ENCODE measurements at regions not wholly inside any gene's neighbourhood (a gene's known extent, or its start where the extent isn't known, plus 50 kb on each side); places are given as distances from the start of the nearest gene placed in this dataset.

DNA sequence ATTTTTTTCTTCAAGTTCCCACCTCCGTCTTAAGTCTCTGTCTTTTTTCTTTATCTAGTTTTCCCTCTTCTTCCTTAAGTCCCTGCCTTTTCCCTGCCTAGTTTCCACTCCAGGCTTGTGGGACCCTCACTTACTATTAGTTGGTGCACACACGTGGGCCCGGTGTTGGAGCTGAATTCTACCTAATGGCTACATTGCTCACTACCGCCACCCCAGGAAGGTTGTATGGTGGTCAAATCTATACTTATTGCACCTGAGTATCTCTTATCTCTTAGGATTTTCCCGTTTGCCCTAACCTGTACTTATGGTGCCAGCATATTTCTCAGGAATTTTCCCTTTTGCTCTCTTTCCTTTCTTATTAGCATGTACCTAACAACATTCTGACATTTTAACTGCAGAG, 692.8 kb downstream of the EPM2A start:
- no peak for DNase-seq

DNA sequence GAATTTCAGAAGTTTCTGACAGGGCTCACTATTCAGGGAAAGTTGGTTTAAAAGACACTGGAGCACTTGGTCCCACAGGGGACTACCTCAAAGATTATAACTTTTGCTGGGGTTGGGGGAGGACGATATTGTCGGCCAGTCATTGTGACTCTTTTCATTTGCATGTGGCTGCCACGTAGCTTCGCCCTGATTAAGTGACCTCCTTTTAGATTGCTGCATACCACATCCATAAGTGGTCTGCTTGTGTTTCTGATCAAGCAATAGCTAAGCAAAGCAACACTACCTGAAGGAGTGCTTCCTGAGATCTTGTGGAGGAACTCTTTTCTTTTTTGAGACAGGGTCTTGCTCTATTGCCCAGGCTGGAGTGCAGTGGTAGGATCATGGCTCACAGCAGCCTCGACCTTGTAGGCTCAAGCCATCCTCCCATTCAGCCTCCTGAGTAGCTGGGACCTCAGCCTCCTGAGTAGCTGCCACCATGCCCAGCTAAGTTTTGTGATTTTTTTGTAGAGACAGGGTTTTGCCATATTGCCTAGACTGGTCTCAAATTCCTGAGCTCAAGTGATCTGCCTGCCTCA, 691.3 kb downstream of the EPM2A start:
- DNase-seq = no peak

DNA sequence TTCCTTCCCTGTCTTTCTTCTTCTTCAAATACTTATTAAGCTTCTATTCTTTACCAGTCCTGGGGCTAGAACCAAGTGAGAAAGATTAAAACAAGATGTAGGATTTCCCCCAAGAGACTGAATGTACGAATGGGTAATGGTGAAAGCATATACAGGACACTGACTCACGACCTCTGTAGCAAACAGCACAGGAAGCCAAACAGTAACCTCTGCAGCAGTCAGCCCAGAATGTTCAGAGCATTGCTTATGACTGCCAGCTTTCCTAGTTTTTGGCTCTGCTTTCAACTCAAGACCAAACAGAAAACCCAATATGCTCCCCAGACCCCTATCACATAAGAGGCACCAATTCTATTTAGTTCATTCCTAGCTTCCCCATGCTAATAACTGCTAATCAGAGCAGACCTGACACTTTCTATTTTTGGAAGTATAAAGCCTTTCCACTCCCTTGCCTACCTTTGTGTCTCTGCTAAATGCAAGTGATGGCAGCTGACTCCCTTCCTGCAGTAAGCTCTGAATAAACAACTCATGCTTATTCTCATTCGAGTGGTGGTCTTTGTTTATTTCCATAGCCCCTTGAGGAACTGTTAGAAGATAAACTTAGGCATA, 690.6 kb downstream of the EPM2A start:
- no peak for DNase-seq

DNA sequence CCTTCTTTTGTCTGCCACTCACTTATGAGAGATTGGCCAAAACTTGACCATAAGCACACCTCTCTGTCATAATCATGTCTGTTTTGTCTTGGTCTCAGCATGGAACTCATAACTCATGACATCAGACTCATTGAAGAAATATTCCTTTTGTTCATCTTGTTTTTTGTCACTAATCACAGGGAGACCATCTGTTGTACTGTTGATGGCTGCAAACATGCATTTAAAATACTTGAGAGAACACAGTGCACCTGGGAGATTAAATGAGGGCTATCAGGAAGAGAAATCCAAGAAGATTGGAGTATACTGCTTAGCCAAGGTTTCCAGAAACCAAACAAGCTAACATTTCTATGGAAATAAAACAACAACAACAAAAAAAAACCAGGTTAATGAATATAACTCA, 689.7 kb downstream of the EPM2A start:
- DNase-seq = no peak

DNA sequence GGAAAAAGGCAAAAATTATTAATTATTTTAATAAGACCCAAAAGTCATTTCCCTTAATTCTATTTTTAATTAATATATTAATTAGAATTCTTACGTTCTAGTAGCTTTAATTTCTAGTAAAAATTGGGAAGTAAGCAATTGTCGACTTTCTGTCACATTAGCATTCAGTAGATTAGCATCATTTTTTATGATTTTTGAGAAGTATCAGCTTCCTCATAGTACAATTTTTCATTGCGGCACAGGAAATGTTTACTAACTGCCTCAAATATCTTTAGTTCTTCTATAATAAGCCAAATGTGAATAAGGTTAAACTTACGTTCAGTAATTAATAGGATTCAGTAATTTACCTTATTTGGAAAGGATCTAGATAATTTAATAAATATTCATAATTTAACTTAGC, 687.4 kb downstream of the EPM2A start:
- no peak for DNase-seq

DNA sequence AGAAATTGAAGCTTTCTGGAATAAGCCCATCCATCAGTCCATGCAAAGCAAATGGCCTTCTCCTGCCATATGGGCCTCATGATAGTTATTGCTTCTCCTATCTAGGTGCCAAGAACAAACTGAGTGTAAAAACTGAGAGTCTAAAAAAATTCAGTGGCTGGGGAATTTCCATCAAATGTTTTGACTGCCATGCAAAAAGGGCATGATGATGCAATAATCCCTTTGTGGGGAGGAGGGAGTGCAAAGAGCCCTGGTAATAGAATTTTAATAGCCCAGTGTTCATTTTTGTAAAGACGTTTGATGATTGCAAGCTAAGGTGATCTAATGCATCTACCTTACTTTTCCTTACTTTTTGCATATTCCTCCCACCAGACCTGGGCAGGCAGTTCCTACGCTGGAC, 683.7 kb downstream of the EPM2A start:
- DNase-seq = no peak

DNA sequence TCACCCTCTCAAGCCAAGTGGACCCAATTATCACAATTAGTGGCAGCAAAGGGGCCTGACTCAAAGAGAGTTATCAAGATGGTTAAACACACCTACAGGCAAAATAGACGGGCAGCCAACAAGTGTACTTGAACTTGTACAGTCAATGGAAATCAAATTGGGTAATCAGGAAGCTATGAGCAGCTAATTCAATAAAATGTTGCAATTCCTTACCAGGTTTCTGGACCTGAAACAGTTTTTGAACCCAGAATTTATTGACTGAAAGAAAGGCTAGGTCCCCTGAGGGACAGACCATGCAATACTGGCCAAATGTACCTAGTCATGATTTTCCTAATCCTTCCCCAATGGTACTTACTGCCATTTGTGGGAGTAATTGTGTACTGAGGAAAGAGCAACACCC, 679.8 kb downstream of the EPM2A start:
- DNase-seq = no peak

DNA sequence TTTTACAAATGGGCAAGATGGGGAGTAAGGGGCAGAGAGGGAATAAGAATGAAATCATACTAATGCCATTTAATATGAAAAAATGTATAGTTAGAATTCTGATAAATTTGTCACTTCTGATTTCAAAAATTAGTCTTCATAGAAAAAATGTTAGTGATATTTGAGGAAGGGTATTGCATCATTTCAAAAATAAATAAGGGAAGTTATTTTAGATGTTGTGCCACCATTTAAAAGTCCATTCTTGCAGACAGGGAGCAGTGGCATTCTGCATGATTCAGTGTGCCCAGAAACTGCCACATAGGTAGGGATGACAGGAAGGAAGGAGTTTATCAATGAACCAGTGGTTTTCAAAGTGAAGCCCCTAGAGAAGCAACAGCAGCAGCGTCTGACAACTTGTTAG, 674.6 kb downstream of the EPM2A start:
- no peak for DNase-seq

DNA sequence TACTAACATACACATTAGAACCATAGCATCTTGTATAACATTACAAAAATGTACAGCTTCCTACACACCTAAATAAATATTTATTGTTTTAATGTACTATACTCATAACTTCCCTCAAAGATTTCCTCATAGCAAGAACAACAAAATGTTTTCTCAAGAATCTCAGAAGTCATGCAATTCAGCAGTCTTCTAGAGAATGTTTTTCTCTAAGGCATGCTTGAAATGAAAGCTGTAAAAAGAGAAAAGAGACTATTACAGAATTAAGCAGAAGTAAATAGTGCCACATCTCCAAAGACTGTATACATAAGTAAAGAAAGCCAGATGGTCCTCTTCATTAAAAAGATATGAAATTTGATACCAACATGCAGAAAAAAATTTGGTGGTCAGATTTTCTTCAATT, 672.2 kb downstream of the EPM2A start:
- no peak for DNase-seq

DNA sequence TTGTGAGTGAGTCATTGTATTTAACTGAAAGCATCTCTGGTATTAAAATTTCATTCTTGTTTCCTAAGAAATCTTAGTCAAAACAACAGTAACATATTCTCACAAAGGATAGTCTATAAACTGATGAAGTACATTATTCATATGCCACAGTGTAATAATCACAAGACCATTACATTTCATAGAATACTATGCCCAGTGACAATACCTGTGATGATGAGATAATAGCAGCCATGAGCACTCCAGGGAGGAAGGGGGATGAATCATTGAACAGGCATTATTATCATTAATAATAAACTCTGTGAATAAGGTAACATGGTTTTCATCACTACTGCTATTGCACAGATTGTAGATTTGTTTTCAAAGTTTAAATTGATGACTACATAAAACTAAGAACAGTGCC, 667.9 kb downstream of the EPM2A start:
- DNase-seq = no peak

DNA sequence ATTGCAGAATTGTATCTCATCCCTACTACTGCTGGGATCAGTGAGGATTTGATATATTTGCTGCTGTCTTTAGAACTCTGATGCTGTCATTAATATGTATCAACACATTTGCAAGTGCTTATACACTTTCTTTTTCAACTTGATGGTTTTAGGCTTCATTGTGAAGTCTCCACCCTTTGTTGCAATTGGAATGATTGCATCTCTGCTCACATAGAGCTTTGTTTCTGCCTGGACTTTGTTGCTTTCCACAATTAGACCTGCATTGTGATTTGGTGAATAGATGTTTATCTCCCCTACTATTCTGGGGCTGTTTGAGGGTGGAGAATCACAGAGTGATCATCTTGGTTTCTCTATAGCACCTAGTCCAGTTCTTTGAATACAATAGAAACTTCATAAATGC, 666.7 kb downstream of the EPM2A start:
- no peak for DNase-seq

DNA sequence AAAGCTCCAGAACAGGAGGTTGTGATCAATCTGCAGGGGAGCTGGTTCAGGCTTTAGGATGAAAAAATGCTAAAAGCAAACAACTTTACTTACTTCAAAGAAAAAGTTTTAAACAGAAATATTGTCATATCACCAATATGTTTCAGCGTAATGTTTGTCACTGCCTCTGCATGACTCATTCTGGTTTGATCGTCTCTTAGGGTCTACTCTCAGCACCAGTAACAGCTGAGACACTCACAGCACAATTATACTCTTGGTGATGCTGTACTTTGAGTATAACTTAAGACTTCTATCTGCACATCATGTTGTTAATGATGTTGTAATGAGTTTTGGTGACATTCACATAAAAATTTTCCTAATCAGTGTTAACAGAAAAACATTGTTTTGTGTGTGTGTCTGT, 665.4 kb downstream of the EPM2A start:
- DNase-seq = no peak

DNA sequence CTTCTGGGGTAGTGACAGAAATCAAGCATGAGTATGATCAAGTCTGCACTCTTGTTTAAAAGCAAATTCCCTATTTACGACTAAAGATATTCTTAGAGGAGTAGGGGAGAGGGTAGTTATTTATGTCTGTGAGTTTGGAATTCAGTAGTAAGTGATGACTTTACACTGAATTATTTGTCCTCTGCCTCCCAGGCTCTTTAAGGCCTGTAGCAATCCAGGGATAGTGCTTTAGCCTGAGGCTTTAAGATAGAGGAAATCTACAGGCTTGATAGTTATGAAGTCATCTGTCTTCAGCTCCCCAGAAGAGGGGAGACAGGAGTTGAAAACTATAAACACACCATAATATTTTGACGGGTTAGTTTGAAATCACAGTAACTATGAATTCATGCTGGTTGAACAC, 664.5 kb downstream of the EPM2A start:
- DNase-seq = no peak

DNA sequence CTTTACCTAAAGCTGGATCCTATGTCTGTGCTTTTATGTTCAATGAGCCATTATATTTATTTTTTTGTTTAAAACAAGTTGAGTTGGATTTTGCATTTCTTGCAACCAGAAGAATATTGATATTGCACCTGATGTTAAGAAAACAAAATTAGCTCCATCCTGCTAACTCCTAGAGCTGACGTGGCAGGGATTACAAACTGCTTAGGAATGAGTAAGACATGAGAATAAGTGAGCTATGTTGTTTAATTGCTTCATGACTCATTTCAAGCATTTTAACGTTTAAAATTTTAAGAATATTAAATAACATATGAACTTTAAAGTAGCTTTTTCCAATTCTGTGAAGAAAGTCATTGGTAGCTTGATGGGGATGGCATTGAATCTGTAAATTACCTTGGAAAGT, 663.5 kb downstream of the EPM2A start:
- DNase-seq = no peak

DNA sequence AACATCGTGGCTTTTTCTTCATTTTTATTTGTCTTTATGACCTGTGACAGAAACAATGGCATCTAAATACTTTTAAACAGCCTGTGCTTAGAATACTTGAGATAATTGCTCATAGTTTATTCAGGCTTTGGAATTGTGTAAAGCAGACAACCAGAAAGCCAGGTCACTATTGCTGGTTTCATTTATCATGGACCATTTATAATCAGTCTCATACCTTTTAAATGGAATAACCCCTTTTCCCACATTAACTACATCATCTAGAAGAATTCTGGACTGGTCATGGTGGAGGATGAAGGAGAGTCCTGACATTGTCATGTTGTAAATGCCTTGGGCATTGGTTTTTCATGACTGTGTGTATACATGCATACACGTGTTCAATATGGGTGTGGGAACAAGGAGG, 661.5 kb downstream of the EPM2A start:
- no peak for DNase-seq

DNA sequence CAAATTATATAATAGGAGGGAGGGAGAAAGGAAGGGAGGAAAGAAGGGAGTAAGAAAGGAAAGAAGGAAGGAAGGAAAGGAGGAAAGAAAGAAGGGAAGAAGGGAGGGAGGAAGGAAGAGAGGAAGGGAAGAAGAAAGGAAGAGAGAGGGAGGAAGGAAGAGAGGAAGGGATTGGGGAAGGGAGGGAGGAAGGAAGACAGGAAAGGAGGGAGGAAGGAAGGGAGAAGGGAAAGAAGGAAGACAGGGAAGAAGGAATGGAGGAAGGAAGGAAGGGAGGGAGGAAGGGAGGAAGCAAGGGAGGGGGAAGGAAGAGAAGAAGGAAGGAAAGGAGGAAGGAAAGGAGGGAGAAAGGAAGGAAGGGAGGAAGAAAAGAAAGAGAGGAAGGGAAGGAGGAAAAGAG, 660.5 kb downstream of the EPM2A start:
- no peak for DNase-seq

DNA sequence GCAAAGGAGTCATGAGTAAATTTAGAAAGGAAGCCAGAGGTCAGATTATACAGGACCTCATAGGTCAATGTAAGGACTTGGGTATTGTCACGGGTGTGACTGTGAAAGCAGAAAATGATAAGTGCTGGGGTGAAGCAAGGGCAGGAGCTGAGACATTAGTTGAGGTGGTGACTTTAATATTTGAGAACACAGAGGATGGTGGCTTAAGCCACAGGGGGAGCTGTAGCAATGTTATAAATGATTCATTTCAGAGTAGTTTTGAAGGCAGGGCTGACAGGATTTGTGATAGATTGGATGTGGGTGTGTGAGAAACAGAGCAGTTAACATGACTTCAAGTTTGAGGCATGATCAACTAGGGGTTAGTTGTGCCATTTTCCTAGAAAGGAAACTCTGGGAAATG, 659.9 kb downstream of the EPM2A start:
- no peak for DNase-seq

DNA sequence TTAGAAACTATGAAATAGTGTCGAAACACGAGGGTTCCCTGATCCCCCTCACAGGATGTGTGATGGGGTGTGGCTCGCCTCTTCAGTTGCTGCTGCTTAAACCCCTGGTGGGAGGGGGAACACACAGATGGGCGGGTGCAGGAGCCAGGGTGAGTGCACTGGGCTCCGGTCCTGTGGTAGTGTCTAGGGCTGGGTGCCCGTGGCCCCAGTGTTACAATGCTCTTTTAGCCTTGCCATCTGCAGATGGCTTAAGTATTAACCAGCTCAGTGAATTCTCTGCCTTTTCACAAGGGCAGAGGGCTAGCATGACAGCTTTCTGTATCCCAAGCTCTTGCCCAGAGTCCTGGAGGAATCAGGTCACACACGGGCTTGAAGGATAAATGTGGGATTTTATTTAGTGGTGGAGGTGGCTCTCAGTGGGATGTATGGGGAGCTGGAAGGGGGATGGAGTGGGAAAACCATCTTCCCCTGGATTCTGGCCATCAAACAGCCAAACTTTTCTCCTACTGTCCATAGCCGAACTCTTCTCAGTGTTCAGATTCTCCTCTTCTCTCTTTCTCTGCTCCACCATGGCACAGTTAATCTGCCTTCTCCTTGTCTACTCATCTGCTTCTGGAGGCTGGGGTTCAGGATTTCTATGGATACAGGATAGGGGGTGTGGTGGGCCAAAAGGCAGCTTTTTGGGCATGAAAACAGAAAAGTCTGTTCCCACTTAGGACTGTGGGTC, 659.0 kb downstream of the EPM2A start:
- no peak for DNase-seq

DNA sequence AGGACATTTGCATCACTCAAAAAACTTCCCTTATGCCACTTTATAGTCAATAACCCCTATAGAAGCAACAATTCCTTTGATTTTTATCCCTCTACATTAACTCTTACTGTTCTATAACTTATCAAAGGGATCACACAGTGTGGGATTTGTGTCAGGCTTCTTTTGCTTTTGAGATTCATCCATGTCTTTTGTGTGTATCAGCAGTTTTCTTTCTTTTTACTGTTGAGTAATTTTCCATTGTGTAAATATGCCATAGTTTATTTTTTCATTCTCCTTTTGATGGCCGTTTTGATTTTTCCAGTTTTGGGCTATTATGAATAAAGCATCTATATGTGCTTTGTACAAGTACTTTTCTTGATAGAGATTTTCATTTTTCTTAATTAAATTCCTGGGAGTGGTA, 657.9 kb downstream of the EPM2A start:
- DNase-seq = no peak

DNA sequence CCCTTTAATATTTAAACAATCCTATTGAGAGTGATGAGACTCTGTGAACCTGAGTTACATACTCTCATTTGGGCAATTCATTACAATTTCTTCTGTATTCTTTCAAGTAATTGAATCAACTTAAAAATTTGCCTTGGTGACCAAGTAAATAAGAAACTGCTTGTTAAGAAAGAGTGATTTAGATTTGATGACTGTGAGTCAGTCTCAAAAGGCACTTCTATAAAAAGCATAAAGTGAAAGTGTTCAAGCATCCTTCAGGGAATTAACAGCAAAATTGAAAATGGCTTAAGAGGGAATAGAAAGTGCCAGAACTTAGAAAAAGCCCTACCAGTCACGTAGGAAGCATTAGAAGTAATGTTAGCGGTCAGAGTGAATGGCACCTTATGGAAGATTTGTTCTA, 654.7 kb downstream of the EPM2A start:
- no peak for DNase-seq

DNA sequence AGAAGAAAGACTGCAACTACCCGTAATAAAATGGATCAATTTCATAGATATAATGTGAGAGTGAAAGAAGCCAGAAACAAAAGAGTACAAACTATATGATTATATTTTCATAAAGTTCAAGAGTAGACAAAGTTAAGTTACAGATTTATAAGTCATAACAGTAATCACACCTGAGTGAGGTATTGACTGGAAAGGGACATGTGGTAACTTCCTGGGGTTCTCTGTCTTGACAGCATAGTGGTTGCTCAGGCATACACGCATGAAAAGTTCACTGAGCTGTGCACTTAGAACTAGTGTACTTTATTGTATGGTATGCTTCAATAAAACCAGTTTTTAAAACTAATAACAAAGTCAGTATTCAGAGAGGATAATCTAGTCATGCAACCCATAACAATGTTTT, 653.6 kb downstream of the EPM2A start:
- DNase-seq = no peak

DNA sequence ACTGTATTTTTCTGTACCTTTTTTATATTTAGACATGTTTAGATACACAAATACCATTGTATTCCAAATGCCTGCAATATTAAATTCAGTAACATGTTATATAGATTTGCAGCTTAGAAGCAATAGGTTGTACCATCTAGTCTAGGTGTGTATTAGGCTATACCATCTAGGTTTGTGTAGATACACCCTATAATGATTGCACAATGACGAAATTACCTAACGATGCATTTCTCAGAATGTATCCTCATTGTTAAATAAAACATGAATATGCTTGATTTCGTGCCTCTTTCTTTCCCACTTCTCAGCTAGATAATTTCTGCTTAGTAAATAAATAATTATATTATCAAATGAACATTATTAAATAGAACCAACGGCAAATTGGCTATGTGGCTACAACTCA, 653.0 kb downstream of the EPM2A start:
- DNase-seq = no peak

DNA sequence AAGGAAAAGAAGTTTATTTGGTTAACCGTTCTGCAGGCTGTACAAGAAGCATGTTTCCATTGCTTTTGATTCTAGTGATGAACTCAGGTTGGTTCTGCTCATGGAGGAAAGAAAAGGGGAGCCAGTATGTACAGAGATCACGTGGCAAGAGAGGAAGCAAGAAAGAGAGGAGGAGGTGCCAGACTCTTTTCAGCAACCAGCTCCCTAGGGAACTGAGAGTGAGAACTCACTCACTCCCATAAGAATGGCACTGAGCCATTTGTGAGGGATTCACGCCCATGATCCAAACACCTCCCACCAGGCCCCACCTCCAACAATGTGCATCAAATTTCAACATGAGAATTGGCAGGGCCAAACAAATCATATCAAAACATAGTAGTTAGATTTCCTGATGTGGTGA, 649.1 kb downstream of the EPM2A start:
- DNase-seq = no peak

DNA sequence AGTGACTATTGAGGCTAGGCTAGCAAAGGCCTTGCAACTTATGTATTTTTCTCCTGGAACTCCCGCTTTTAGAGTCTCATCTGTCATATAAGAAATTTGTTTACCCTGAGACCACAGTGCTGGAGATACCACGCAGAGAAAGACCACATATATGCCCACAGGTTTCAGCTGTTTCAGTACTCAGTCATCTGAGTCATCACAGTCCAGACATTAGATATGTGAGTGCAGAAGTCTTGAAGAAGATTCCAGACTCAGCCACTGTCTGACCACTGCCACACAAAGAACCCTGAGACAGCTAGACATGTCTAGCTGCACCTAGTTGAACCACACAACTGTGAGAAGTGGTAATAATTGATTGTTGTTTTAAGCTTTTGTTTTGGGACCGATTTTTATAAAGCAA, 648.3 kb downstream of the EPM2A start:
- no peak for DNase-seq

All from midbrain (tissue), 1 donor.